Kidney (tissue), 13 donors: ENCODE measurements at regions not wholly inside any gene's neighbourhood (a gene's known extent, or its start where the extent isn't known, plus 50 kb on each side); places are given as distances from the start of the nearest gene placed in this dataset.

ENCODE experiments used
- DNase-seq, 5 donors: peaks; one replicate each; pipeline ENCODE4 v3.0.0-alpha.2; 2013 to 2020
- FAIRE-seq: peaks from 2 replicates; lab custom pipeline; 2012; peaks lifted over from hg19 to GRCh38; lab: Jason Lieb, UNC
- H3K27ac ChIP-seq, 2 donors: one replicate each; pipeline ENCODE4 v1.7.0; 2013; ENCODE audit warnings: low read depth in 2 of 2, low read length in 2 of 2, inconsistent platforms in 1 of 2
- H3K27me3 ChIP-seq: one replicate; pipeline ENCODE4 v1.7.1; 2013; ENCODE audit warnings: low read length, inconsistent platforms; ENCODE audit not compliant: control insufficient read depth, insufficient read depth
- H3K36me3 ChIP-seq, 3 donors: one replicate each; pipeline versions ENCODE4 v1.7.0 to v1.7.1; 2013; ENCODE audit warnings: low read length in 3 of 3, control low read depth in 1 of 3, inconsistent platforms in 1 of 3; ENCODE audit not compliant: insufficient read depth in 3 of 3, control insufficient read depth in 2 of 3
- H3K4me1 ChIP-seq, 3 donors: one replicate each; pipeline versions ENCODE4 v1.7.0 to v1.7.1; 2013; ENCODE audit warnings: low read length in 3 of 3, inconsistent platforms in 1 of 3, low read depth in 1 of 3; ENCODE audit not compliant: control insufficient read depth in 2 of 3, insufficient read depth in 2 of 3
- H3K4me3 ChIP-seq, 3 donors: one replicate each; pipeline versions ENCODE4 v1.7.0 to v1.8.1; 2013; ENCODE audit warnings: low read length in 3 of 3, control low read depth in 1 of 3, inconsistent platforms in 1 of 3
- H3K9ac ChIP-seq, 3 donors: one replicate each; pipeline versions ENCODE4 v1.7.0 to v1.7.1; 2013; ENCODE audit warnings: low read length in 3 of 3, control low read depth in 1 of 3, inconsistent platforms in 1 of 3
- H3K9me3 ChIP-seq, 3 donors: one replicate each; pipeline versions ENCODE4 v1.7.0 to v1.7.1; 2013; ENCODE audit warnings: low read length in 3 of 3, control low read depth in 1 of 3, inconsistent platforms in 1 of 3; ENCODE audit not compliant: control insufficient read depth in 2 of 3, insufficient read depth in 1 of 3
- intact Hi-C: fragments of 100-400 bp; cut with DNase I; formaldehyde crosslinking; loops from one replicate; pipeline ENCODE4 v1.11.1; 2022
- TF ChIP-seq, protein P1 (sequence below): IDR thresholded peaks from 3 replicates; pipeline ENCODE4 v1.5.1; 2012; ENCODE audit warnings: mild to moderate bottlenecking, moderate library complexity, borderline replicate concordance; ENCODE audit not compliant: insufficient read depth; ENCODE audit errors: extremely low read depth
- donor health status: control.
- donor health status: control.
- donor health status: control.
- donor health status: control.
- donor health status: control.
- donor health status: DM: yes; HTN: yes; CAD: no.
- donor health status: Normal renal cell carcinoma (clear cell type).

GRCh38 chr13:109393045-109393444 lies 393.3 kb downstream of the IRS2 start:
- Histone ChIP-seq H3K36me3 (no peaks in the 10 kb centered on the region), H3K27ac (no peak overlapping the region), H3K9ac (no peak overlapping the region), H3K9me3 (no peaks in the 10 kb centered on the region), H3K4me1 (no peaks in the 10 kb centered on the region), H3K4me3 (no peak overlapping the region), H3K27me3 (no peaks in the 10 kb centered on the region)
- intact Hi-C loops = no loop called here
- FAIRE-seq = no peak
- DNase-seq = no peak
- TF ChIP-seq, protein P1, sequence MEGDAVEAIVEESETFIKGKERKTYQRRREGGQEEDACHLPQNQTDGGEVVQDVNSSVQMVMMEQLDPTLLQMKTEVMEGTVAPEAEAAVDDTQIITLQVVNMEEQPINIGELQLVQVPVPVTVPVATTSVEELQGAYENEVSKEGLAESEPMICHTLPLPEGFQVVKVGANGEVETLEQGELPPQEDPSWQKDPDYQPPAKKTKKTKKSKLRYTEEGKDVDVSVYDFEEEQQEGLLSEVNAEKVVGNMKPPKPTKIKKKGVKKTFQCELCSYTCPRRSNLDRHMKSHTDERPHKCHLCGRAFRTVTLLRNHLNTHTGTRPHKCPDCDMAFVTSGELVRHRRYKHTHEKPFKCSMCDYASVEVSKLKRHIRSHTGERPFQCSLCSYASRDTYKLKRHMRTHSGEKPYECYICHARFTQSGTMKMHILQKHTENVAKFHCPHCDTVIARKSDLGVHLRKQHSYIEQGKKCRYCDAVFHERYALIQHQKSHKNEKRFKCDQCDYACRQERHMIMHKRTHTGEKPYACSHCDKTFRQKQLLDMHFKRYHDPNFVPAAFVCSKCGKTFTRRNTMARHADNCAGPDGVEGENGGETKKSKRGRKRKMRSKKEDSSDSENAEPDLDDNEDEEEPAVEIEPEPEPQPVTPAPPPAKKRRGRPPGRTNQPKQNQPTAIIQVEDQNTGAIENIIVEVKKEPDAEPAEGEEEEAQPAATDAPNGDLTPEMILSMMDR = no peak

DNA sequence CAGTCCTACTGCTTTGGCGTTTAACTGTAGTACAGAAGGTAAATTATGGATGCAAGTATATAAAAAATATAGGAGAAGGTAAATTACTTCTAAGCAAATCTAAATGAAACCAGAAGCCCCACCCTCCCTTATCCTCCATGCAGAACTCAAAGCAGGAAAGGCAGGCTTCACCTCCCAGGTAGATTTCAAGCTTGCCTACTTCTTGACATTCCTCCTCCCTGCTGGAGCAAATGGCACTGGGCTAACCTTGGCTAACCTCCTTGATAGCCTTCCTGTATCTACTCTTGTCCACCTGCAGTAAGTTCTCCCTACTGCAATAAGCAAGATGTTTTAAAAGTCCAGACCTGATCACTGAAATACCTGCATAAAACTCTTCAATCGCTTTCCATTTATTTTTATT lies 396.0 kb downstream of the IRS2 start:
- Histone ChIP-seq H3K4me1 (no peaks in the 10 kb centered on the region), H3K27ac (no peak overlapping the region), H3K4me3 (no peak overlapping the region), H3K9me3 (no peaks in the 10 kb centered on the region), H3K9ac (no peak overlapping the region), H3K36me3 (no peaks in the 10 kb centered on the region), H3K27me3 (no peaks in the 10 kb centered on the region)
- TF ChIP-seq, protein P1 = no peak
- intact Hi-C loops = no loop called here
- no peak for FAIRE-seq
- no peak for DNase-seq

- FAIRE-seq (no peak), DNase-seq (no peak)
- Histone ChIP-seq H3K9me3 (no peaks in the 10 kb centered on the region), H3K27ac (no peak overlapping the region), H3K27me3 (no peaks in the 10 kb centered on the region), H3K4me3 (no peak overlapping the region), H3K4me1 (no peaks in the 10 kb centered on the region), H3K36me3 (no peaks in the 10 kb centered on the region), H3K9ac (no peak overlapping the region)
- TF ChIP-seq, protein P1 = no peak
- intact Hi-C loops = no loop called here
Measured at GRCh38 chr13:109389892-109390345, 396.5 kb downstream of the IRS2 start.

DNA sequence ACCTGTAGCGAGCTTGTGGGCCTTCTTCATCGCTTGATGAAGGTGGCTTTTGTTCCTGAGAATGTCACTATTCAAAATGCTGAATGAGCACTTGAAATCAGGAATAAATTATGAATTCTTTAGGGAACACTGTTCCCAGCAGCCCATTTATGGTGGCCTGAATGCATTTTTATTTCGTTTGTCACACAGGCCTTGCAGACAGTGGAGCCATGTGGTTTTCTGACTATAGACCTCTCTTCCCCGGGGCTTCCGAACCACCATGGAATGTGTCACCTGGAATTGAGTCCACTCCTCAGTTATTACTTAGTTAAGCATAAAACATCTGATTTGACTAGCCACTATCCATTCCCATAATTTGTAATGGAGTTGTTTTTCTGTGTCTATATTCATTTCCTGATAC lies 396.9 kb downstream of the IRS2 start:
- H3K9ac ChIP-seq = no peak overlapping the region
- TF ChIP-seq, protein P1 = no peak
- H3K9me3 ChIP-seq = no peaks in the 10 kb centered on the region
- H3K36me3 ChIP-seq = no peaks in the 10 kb centered on the region
- H3K27ac ChIP-seq = no peak overlapping the region
- H3K27me3 ChIP-seq = no peaks in the 10 kb centered on the region
- no peak overlapping the region for H3K4me3 ChIP-seq
- intact Hi-C loops = no loop called here
- FAIRE-seq = no peak
- DNase-seq = no peak
- no peaks in the 10 kb centered on the region for H3K4me1 ChIP-seq
